GM18499 (cell line): ENCODE measurements at regions not wholly inside any gene's neighbourhood (a gene's known extent, or its start where the extent isn't known, plus 50 kb on each side); places are given as distances from the start of the nearest gene placed in this dataset.
A peak's percentile ranks its signal among the peaks of the same experiment; 100 is the strongest.

Experiments used
- ATAC-seq: cut with Tn5 transposase; IDR thresholded peaks from one replicate; pipeline ENCODE4 v1.9.1; 2021; ENCODE audit warnings: moderate number of reproducible peaks; ENCODE audit not compliant: insufficient read depth, unreplicated experiment

DNA sequence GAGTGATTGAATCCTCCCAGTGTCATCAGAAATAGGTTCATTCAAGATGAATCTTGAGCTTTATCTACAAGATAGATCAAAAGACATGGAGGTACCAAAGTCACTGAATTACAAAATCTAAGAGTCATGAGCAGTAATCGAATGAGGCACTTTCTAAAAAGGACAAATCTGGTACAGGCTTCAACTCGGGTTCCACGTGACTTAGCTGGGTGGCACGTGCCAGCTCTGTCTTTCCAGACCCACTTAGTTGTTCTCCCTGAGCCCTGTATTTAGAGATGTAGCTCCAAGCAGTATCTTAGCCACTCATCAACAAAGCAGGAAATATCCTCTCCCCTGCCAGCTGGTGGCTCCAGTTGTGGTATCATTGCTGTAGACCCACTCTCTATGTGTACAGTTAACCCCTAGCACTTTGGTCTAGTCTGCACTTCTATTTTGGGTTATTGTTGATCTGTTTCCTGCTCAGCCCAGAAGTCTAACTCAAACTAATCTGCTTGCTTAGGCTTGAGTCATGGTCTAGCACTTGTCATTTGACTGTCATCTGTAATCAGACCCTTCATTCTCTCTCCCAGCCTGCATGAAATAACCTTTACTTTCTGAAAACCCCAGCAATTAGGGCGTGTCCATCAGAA lies 528.7 kb downstream of the ETS1 start:
- ATAC-seq: no peak

DNA sequence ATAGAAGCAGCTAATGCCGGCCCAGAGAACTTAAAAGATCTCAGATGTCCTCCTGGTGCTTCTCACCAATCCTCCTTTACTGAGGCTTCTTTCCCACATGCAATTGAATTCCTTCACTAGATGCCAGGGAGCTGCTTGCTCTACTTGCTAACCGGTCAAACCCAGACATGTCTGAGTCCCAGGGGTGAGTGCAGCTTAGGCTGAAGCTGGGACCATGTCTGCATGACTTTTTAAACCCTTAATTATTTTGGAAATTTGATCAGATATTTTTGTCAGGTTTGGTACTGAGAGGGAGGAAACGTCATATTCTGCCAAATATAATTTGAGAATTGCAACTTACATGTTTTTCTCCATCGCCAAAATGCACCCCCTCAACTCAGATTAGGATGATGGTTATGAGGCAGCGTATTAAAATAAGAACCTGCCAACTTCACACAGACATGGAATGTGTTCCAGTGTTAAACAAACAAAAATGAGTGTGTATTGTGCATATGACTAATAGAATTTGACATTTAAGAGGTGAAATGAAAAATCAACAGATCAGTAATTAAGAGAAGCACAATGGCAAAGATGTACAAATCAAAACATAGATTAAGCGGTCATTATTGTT lies 529.5 kb downstream of the ETS1 start:
- no peak for ATAC-seq

DNA sequence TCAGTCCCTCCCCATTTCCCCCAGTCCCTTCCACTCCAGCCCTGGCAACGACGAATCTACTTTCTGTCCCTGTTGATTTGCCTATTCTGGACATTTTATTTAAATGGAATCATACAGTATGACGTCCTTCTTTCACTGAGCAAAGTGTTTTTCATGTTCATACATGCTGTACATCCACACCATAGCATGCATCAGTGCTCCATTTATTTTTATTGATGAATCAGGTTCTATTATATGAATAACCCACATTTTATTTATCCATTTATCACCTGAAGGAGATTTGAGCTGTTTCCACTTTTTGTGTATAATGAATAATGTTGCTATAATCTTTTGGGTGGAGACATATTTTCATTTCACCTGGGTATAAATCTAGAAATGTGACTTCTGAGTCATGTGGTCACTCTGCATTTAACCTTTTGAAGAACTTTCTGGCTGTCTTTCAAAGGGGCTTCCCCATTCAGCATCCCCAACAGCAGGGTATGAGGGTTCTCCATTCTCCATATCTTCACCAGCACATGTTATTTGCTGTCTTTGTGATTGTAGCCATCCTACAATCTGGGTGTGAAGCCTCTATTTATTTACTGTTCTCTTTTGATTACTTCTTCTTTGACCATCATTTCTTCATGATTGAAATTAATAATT lies 531.7 kb downstream of the ETS1 start:
- no peak for ATAC-seq

DNA sequence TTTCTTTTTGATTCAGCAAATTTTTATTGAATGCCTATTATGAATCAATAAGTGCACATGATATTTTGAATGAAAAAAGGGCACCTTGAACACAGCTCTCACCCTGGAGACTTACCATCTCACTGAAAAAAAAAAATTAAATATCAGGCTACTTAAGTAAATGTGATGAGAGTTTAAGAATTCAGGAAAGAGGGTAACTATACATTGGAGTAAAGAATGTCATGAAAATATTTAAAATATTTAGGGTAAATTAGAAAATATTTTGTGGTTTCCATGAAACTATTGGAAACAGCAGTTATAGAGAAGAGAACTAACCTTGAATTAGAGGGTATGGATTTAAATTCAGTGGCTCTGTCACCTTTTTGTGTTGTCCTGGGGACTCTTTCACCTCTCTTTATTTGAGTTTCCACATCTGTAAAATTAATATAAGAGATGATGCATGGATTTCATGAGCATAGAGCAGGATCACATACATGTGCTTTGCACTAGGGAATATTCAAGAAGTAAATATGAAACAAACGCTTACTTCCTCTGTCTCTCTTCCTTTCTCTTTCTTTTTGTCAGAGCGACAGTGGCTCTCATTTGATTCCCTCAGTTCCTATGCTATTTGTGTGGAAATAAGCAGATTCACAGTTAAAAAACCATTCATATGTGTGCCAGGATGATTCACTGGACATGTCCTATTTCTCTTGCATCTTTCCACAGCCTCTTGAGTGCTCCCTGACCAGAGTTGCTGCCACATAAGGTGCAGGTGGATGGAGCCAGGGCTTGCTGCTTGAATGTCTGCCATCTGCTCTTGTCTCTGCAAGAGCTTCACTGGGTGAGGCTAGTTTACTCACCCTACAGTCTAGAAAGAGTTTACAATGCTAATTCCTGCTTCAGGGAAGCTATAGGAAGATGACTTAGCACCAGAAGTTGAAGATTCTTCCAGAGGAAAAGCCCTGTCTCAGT lies 533.1 kb downstream of the ETS1 start:
- ATAC-seq: no peak

DNA sequence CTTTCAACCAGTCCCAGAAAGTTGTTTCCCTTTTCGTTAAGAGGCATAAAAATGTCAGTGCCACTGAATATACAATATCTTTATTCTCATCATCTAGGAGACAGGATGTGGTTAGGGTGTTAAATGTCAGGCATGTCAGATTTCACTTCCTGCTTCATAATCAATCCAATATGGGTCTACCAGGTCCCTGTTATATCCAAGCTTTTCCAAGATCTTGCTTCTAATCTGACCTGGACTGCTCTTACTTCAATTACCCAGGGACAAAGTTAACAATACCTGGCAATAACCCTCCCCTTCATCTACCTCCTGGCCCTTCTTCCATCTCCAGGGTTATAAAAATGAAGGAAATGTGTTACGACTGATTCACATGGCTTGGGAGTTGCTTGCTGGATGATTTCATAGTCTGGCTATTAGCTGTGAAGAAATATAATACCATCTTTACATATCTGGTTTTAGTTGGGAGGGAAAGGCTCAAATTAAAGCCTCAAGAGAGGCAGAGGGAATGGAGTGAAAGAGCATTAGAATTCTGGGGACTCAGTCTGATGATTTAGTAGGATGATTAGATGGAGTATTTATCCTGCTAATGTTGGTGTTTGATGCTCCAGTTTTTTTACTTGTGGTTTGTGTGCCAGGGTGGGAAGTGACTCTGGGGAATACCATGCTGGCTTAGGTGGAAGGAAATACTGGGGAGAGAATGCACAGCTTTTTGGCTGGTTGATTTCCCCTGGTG lies 534.3 kb downstream of the ETS1 start:
- no peak for ATAC-seq

DNA sequence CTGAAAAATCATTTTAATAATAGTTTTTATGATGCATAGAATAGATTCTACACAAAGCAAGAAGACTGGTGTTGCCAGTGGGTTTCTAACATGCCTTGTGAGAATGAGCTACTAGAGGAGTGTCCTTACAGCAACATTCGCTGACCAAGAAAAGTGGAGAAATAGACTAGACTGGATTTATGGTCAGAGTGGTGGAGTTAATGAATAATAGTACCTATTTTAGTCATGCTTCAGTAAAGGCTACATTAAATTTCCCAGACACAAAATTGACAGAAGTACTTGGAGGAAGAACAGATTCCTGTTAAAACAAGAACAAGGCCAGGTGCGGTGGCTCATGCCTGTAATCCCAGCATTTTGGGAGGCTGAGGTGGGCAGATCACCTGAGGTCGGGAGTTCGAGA lies 539.2 kb downstream of the ETS1 start:
- no peak for ATAC-seq

DNA sequence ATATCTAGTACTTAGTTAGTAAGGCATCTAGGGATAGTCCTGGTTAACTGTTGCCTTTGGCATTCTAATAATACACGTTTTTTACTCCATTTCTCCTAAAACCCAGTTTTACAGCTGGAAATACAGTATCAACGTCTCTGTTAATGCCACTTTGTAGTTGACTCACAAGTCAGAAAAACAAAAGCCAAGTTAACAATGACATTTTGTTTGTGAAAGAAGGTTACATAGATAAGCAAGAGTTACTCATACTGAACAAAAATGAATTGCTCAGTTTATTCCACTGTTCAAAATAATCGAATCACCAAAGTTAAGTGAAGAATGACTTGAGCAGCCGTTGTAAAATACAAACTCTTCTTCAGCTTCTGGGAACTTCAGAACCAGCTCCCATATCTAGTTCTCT lies 540.3 kb downstream of the ETS1 start:
- no peak for ATAC-seq

DNA sequence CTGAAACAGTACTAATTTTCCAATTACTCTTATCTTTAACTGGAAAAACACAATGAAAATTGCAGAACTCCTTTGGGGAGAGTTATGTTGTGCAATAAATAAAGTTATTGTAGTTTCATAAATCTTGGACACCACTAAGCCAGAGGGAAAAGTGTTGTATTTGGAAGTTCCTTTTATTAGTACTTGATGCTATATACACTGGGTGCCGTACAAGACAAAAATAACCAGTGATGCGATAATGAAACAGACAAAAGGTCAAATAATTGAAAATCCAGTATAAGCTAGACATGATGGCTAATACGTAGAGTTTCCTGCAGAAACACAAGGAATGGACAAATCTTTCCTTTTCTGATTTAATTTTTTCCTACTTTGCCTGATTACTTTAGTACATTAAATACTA lies 541.1 kb downstream of the ETS1 start:
- ATAC-seq: no peak

DNA sequence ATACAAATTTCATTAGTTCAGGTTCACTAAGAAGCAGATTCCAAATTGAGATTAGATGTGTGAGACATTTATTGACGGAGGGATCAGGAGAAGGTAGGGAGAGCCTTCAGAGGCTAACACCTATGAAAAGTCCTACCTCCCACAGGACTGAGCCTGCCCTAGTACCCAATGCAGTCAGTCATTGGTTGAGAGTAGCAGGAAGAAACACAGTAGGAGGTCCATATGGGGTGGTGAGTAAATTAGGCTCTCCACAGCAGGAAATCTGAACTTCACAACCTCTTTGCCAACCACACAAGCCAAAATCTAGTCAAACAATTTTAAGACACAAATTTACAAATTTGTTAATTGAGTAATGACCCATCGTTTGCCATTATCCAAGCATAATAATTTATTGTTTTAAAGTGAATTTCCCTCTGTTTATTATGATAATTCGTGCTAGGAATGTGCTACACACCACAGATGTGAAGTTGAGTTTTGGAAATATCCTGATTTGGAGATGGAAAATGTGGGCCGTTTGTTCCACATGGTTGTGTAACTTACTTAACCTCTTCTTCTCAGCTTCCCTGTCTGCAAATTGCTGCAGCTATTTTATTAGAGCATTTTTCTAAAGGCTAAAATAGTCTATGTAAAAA lies 542.1 kb downstream of the ETS1 start:
- no peak for ATAC-seq

DNA sequence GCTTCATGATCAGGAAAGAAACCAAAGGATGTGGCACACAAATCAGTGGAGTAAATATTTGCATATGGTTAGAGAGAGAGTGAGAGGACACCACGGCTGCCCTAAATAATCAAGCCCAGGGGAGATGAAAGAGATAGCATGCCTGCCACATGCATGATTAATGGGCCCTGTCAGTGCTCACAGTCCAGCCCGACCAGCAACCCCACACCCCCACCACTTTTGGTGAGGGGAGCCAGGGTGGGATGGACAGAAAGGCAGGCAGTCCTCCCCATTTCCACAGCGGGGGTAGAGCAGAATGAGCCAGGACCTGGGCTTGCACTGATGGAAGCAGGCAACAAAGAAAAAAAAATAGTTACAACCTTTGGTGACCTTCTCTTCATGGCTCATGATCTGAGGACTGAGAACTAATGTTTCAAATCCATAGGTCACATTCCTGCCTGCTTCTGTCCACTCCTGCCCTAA lies 545.0 kb downstream of the ETS1 start:
- ATAC-seq: no peak

DNA sequence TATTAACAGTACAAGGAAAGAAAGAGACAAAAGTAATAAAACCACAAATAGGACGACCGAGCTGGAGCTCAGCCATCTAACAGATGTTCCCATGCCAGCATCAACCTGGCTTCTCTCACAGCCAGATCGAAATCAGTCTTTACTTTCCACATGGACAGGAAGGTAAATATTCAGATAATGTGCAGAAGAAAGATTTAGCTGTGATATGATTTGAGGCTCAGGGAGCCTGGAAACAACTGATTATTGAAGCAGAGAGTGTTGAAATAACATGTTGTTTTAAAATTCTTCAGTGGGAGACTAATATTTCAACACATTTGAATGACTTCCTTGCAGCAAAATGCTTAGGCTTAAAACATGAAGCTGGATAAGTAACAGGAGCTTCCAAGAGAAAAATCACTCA lies 546.8 kb downstream of the ETS1 start:
- no peak for ATAC-seq

DNA sequence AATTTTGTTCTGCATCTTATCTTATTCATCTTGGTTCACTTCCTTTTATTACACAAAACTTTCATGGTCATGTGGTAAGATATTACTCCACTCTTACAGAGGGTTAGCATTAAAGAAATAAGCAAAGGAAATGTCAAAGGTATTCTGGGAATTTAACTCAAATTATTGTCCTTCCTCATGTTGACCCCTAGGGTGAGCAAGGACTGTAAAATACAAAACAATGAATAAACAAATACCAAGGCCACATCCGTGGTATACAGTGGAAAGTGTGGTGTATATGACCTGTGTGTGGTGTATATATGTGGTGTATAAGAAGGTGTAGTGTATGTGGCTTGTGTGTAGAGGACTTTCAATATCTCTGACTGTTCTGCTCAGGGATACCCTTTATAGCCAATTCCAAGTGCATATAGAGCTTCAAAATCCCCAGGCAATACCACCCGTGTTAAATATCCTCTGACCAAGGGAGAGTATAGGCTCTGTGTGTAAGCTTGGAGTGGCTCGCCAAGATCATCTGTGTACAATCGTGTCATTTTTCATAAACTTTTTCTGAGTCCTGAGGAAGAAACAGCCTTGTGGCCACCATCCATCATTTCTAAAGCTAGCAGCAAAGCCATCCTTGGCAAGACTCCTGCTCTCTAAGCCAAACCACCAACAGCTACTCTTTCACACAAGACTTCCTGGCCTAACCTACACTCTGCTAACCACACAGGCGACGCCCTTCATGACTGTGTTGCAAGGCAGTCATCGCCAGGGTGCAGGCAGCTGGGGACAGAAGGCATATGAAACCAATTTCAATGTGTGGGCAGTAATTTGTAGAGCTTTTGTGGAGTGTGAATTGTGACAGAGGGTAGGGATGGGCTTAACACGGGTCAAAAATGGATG lies 548.0 kb downstream of the ETS1 start:
- peak; percentile 66 for ATAC-seq

DNA sequence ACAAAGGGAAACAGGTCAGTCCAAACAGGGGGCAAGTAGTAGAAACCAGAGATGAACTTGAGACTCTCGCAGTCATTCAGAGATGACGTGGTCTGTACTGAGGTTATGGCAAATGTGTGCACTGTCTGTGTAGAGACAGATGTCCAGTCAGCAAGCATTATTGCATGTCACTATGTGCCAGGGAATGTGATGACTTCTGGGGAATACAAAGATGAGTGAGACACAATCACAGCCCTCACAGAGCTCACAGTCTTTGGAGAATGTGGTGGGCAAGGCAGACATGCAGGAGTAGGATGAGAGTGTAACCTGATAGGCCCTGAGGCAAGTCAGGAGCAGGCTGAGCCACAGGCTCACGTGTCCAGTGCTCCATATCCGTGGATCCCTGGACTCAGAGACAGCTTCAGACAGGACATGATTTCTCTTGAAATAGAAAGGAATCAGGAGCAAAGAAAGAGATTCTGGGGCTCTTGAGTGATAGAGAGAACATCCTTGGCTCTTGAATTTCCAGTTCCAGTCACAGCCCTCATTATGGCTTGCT lies 550.7 kb downstream of the ETS1 start:
- no peak for ATAC-seq

DNA sequence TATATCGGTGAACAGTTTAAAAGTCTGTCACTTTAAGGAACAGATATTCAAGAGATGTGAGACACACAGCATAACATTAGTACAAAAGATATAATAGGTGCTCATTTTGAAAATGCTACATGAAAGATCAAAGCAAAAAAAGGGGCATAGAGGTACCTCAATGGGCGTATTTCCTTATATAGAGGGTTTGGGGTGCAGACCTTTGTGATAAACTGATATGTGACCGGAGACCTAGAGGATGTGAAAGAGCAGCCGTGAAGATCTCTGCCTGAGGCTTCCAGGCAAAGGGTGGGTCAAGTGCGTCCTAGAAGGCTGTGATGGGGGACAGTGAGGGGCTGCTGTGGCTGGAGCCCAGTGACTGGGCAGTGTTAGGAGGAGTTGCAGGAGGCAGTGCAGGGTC lies 551.4 kb downstream of the ETS1 start:
- ATAC-seq: no peak

DNA sequence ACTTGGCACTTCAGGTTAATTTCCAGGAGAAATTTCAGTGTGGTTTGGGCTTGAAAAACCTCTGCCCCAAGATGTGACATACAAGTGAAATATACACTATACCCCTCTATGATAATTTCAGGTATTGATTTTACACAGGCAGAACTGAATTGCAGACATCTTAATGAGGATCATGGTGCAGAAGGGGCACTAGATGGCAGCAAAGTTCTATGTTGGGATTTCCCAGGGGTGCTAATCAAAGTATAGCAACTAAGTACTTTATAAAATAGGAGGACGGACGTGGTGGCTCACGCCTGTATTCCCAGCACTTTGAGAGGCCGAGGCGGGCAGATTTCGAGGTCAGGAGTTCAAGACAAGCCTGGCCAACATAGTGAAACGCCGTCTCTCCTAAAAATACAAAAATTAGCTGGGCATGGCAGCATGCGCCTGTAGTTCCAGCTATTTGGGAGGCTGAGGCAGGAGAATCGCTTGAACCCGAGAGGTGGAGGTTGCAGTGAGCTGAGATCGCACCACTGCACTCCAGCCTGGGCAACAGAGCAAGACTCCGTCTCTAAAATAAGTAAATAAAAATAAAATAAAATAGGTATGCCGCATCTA lies 555.7 kb downstream of the ETS1 start:
- peak; percentile 88 for ATAC-seq

DNA sequence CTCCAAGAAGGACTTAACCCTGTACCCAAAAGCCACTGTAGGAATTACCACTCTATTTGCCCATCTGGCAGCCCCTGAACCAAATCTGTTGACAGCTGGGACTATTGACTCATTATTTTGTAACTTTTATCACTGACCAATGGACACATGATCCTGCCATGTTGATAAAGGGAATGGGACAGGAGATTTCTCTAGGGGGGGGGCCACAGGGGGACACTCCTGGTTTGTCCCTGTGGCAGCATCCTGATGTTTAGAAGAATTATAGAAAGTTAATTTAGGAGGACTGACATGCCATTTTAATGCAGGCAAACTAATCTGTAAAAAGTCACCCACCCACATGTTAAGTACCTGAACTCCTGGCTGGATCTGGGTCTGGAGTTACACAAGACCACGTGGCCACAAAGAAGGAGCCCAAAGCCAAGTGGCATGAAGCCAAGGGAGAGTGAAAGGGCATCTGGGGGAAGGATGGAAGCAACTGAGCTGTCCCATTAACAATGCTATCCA lies 558.1 kb downstream of the ETS1 start:
- ATAC-seq: no peak

DNA sequence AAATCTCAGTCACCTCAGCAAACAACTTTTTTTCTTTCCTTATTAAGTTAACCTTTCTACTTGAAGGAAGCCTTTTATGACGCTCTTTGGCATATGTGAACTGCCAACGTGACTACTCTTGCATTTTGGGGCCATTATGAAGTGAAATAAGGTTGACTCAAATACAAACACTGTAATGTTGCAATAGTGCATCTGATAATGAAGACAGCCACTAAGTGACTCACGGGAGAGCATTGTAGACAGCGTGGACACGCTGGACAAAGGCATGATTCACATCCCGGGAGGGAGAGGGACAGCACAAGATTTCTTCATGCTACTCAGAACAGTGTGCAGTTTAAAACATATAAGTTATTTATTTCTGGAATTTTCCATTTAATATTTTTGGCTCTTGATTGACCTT lies 560.8 kb downstream of the ETS1 start:
- no peak for ATAC-seq

DNA sequence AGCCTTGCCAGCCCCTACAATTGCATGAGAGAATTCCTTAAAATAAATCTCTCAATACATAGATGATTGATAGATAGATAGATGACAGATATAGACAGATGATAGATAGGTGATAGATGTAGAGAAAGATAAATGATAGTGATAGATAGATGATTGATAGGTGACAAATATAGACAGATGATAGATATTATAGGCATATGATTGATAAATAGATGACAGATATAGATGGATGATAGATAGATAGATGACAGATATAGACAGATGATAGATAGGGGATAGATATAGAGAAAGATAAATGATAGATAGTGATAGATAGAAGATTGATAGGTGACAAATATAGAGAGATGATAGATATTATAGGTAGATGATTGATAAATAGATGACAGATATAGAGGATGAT lies 564.6 kb downstream of the ETS1 start:
- no peak for ATAC-seq
